Heart left ventricle (tissue), 16 donors: ENCODE measurements at regions not wholly inside any gene's neighbourhood (a gene's known extent, or its start where the extent isn't known, plus 50 kb on each side); places are given as distances from the start of the nearest gene placed in this dataset.

ENCODE experiments used
- ATAC-seq, 4 donors: fragments of 200-7000 bp; cut with Tn5 transposase; one replicate each; pipeline ENCODE4 v1.9.1; 2020 to 2022; ENCODE audit warnings: moderate library complexity in 4 of 4, mild to moderate bottlenecking in 3 of 4, moderate number of reproducible peaks in 1 of 4
- DNase-seq, 5 donors: peaks; one replicate each; pipeline ENCODE4 v3.0.0-alpha.2; 2020
- H3K27ac ChIP-seq, 12 donors: fragments of 200-600 bp; sonication (generic) in 4 of 12; one replicate each; pipeline versions ENCODE4 v1.5.0 to v1.8.0; 2016 to 2022; ENCODE audit warnings: mild to moderate bottlenecking in 2 of 12
- H3K27me3 ChIP-seq, 9 donors: fragments of 200-600 bp; sonication (generic) in 2 of 9; one replicate each; pipeline versions ENCODE4 v1.5.1 to v1.8.0; 2016 to 2022; ENCODE audit warnings: mild to moderate bottlenecking in 3 of 9
- H3K36me3 ChIP-seq, 9 donors: fragments of 200-600 bp; sonication (generic) in 2 of 9; one replicate each; pipeline versions ENCODE4 v1.5.0 to v1.8.0; 2018 to 2022; ENCODE audit warnings: mild to moderate bottlenecking in 2 of 9
- H3K4me1 ChIP-seq, 12 donors: fragments of 200-600 bp; sonication (generic) in 4 of 12; one replicate each; pipeline versions ENCODE4 v1.5.0 to v1.8.0; 2016 to 2022; ENCODE audit warnings: mild to moderate bottlenecking in 3 of 12
- H3K4me3 ChIP-seq, 12 donors: fragments of 200-600 bp; sonication (generic) in 4 of 12; one replicate each; pipeline versions ENCODE4 v1.5.0 to v1.8.0; 2017 to 2022; ENCODE audit warnings: mild to moderate bottlenecking in 9 of 12, moderate library complexity in 4 of 12
- H3K9me3 ChIP-seq, 12 donors: fragments of 200-600 bp; sonication (generic) in 4 of 12; one replicate each; pipeline versions ENCODE4 v1.5.0 to v1.8.0; 2016 to 2022; ENCODE audit warnings: mild to moderate bottlenecking in 1 of 12
- CTCF ChIP-seq, 12 donors: fragments of 200-600 bp; sonication (generic) in 4 of 12; IDR thresholded peaks; one replicate each; pipeline versions ENCODE4 v1.5.0 to v1.8.0; 2018 to 2022; ENCODE audit warnings: antibody characterized with exemption in 12 of 12, mild to moderate bottlenecking in 5 of 12
- POLR2A ChIP-seq, 2 donors: fragments of 450-650 bp; IDR thresholded peaks; one replicate each; pipeline ENCODE4 v1.6.1; 2017; ENCODE audit warnings: antibody characterized with exemption in 2 of 2, mild to moderate bottlenecking in 2 of 2, moderate library complexity in 2 of 2
- WGBS, 4 donors: extraction: QIAGEN DNeasy Blood & Tissue Kit in 2 of 4; methylation state at CpG; one replicate each; pipeline versions ENCODE4 v1.1.5 to v1.1.7; 2013 to 2018; 5-methylcytosine and 5-hydroxymethylcytosine counted together
- intact Hi-C, 10 donors: fragments of 100-400 bp; cut with DNase I; formaldehyde crosslinking; loops; one replicate each; pipeline versions ENCODE4 v1.11.1 to v1.14.2; 2022
- donor health status: ischemic (EF 13 %, LVEDD 7.1; RV severe dilation, severe dysfunction).
- donor health status: healthy with polysubstance abuse.
- donor health status: DM: no; HTN: yes; CAD: no.
- donor health status: DM: no; HTN: no; CAD: no.
- donor health status: ischemic (EF 25% LVEDD 6.9; RV normal size, moderate dysfunction).
- donor health status: ischemic (EF 25% LVEDD 5.7; RV mildly dilated, moderate dysfunction).
- donor health status: healthy.
- donor health status: DM: yes; HTN: yes; CAD: no.
- donor health status: ischemic (EF 35%, LVEDD 5.7; RV mildly dilated, moderate dysfunction).
- donor health status: nonischemic (EF 11% LVEDD 7.7; RV severe dilation, severe dysfunction).
- donor health status: DM: yes; HTN: yes; CAD: no.
- donor health status: PGD.
- donor health status: ischemic (EF 29% LVEDD 5.4; RV normal size, mild dysfunction).
- donor health status: nonischemic (EF 23%, LVEDD 6.1; RV moderate dilation, normal function).

DNA sequence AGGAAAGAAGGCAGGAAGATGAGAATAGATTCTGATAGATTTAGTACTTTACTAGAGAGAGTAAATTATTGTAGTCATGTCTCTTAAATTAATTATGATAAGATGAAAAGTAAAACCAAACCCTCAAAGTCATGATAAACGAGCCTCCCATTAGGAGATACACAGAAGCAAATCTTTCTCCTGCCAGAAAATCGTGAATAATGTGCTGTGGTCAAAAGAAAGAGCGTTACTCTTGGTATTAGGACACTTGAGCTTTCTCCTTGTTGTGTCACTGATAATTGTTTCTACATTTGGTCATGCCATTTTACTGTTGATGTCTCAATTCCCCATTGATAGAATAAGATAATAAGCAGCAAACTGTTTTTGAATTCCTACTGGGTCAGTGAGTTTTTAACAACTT, 562.8 kb upstream of the TLE4 start:
- DNase-seq (no peak), ATAC-seq (no peak)
- Histone ChIP-seq H3K9me3 (no peaks in the 10 kb centered on the region), H3K36me3 (no peaks in the 10 kb centered on the region), H3K4me3 (no peak overlapping the region), H3K27ac (no peak overlapping the region), H3K27me3 (no peaks in the 10 kb centered on the region), H3K4me1 (no peaks in the 10 kb centered on the region)
- intact Hi-C loops, result no loop called here
- TF ChIP-seq POLR2A (IDR thresholded peaks at IDR 0.05) (no peak), CTCF (IDR thresholded peaks at IDR 0.05) (no peak)
- 62 to 69% (median 64%) methylated on average over 3 of the region's 3 CpGs for WGBS, 4 donors

GRCh38 chr9:79011461-79011860, 560.3 kb upstream of the TLE4 start:
- Histone ChIP-seq H3K36me3 (no peaks in the 10 kb centered on the region), H3K27ac (no peak overlapping the region), H3K9me3 (no peaks in the 10 kb centered on the region), H3K27me3 (no peaks in the 10 kb centered on the region), H3K4me3 (no peak overlapping the region), H3K4me1 (no peaks in the 10 kb centered on the region)
- ATAC-seq, result no peak
- WGBS, 4 donors, result 57 to 83% (median 78%) methylated on average over 3 of the region's 3 CpGs
- intact Hi-C loops, result no loop called here
- DNase-seq, result no peak
- TF ChIP-seq CTCF (IDR thresholded peaks at IDR 0.05) (no peak), POLR2A (IDR thresholded peaks at IDR 0.05) (no peak)

- TF ChIP-seq POLR2A (IDR thresholded peaks at IDR 0.05), result no peak
- no peak for TF ChIP-seq CTCF (IDR thresholded peaks at IDR 0.05)
- no peaks in the 10 kb centered on the region for H3K36me3 ChIP-seq
These were observed 559.2 kb upstream of the TLE4 start for GRCh38 chr9:79012561-79012960.

GRCh38 chr9:79013715-79014610, 557.8 kb upstream of the TLE4 start:
- 61 to 64% (median 63%) methylated on average over 3 of the region's 3 CpGs for WGBS, 4 donors
- intact Hi-C loops, result no loop called here
- ATAC-seq, result no peak

More at GRCh38 chr9:79012561-79012960, 559.2 kb upstream of the TLE4 start:
- Histone ChIP-seq H3K9me3 (no peaks in the 10 kb centered on the region), H3K27ac (no peak overlapping the region), H3K4me3 (no peak overlapping the region), H3K4me1 (no peaks in the 10 kb centered on the region), H3K27me3 (no peaks in the 10 kb centered on the region)
- DNase-seq (no peak), ATAC-seq (no peak)
- intact Hi-C loops, result no loop called here

More at GRCh38 chr9:79013715-79014610, 557.8 kb upstream of the TLE4 start:
- DNase-seq, result no peak
- no peak overlapping the region for H3K27ac ChIP-seq
- no peaks in the 10 kb centered on the region for H3K27me3 ChIP-seq
- H3K36me3 ChIP-seq, result no peaks in the 10 kb centered on the region
- no peak overlapping the region for H3K4me3 ChIP-seq
- H3K4me1 ChIP-seq, result no peaks in the 10 kb centered on the region
- no peak for TF ChIP-seq CTCF (IDR thresholded peaks at IDR 0.05)
- H3K9me3 ChIP-seq, result no peaks in the 10 kb centered on the region
